SU-DHL-6 (cell line): ENCODE measurements at regions not wholly inside any gene's neighbourhood (a gene's known extent, or its start where the extent isn't known, plus 50 kb on each side); places are given as distances from the start of the nearest gene placed in this dataset.

Experiments used
- H2AFZ ChIP-seq: fragments of 200-600 bp; sonication (generic); 2 replicates; pipeline ENCODE4 v1.6.1; 2014; ENCODE audit warnings: low read depth, mild to moderate bottlenecking, moderate library complexity, mixed read lengths, antibody characterized with exemption, low read length; ENCODE audit not compliant: severe bottlenecking
- H3F3A ChIP-seq: fragments of 200-600 bp; shearing (Covaris generic); 2 replicates; pipeline ENCODE4 v1.6.0; 2016; ENCODE audit warnings: antibody characterized with exemption, mild to moderate bottlenecking; ENCODE audit not compliant: insufficient read depth
- H3K27ac ChIP-seq: fragments of 200-600 bp; sonication (generic); 2 replicates; pipeline ENCODE4 v1.5.1; 2016; ENCODE audit warnings: low read depth, mild to moderate bottlenecking, low read length, moderate library complexity, mixed read lengths
- H3K27me3 ChIP-seq: fragments of 200-600 bp; sonication (generic), shearing (Covaris generic); 2 replicates; pipeline ENCODE4 v1.6.0; 2014; ENCODE audit warnings: mild to moderate bottlenecking, low read length
- H3K36me3 ChIP-seq: fragments of 200-600 bp; sonication (generic); 2 replicates; pipeline ENCODE4 v1.6.1; 2014; ENCODE audit warnings: mild to moderate bottlenecking, low read length, mixed read lengths
- H3K4me2 ChIP-seq: fragments of 300-600, 200-600 bp; shearing (Covaris generic), sonication (generic); 2 replicates; pipeline ENCODE4 v1.6.0; 2014; ENCODE audit warnings: low read length, low read depth, mild to moderate bottlenecking; ENCODE audit not compliant: poor library complexity, severe bottlenecking
- H3K4me3 ChIP-seq: fragments of 200-600 bp; sonication (generic); 2 replicates; pipeline ENCODE4 v1.5.1; 2014; ENCODE audit warnings: antibody characterized with exemption, low read length, mild to moderate bottlenecking, mixed read lengths; ENCODE audit not compliant: insufficient read depth, poor library complexity, severe bottlenecking
- H3K79me2 ChIP-seq: fragments of 200-600 bp; sonication (generic); 2 replicates; pipeline ENCODE4 v1.6.1; 2014; ENCODE audit warnings: mild to moderate bottlenecking, low read length, moderate library complexity; ENCODE audit not compliant: insufficient read depth
- H3K9ac ChIP-seq: fragments of 200-600 bp; sonication (generic); 2 replicates; pipeline ENCODE4 v1.7.0; 2014; ENCODE audit warnings: mild to moderate bottlenecking, low read length
- H3K9me2 ChIP-seq: fragments of 200-600 bp; sonication (generic); replicated peaks from 2 replicates; pipeline ENCODE4 v1.6.1; 2014; ENCODE audit warnings: low read length; ENCODE audit not compliant: insufficient read depth
- H3K9me3 ChIP-seq: fragments of 200-600 bp; sonication (generic); 2 replicates; pipeline ENCODE4 v1.6.1; 2014; ENCODE audit warnings: low read length, mixed read lengths; ENCODE audit not compliant: insufficient read depth
- H4K20me1 ChIP-seq: fragments of 200-600 bp; sonication (generic); 2 replicates; pipeline ENCODE4 v1.6.1; 2014; ENCODE audit warnings: low read depth, mild to moderate bottlenecking, antibody characterized with exemption, low read length, moderate library complexity, mixed read lengths
- CTCF ChIP-seq: fragments of 200-600 bp; sonication (generic); IDR thresholded peaks from one replicate; pipeline ENCODE4 v1.5.1; 2017; ENCODE audit warnings: antibody characterized with exemption, mild to moderate bottlenecking, low read length, moderate library complexity; ENCODE audit not compliant: insufficient read depth, poor library complexity, severe bottlenecking
- EZH2phosphoT487 ChIP-seq: fragments of 200-600 bp; sonication (generic), shearing (Covaris generic); conservative IDR thresholded peaks from 2 replicates; pipeline ENCODE4 v1.6.1; 2018; ENCODE audit warnings: mild to moderate bottlenecking, antibody characterized with exemption, low read length, moderate library complexity, mixed read lengths

GRCh38 chr4:159552979-159553768 lies 450.3 kb downstream of the RAPGEF2 start:
- no peak overlapping the region for H3K9ac ChIP-seq
- H2AFZ ChIP-seq = no peak overlapping the region

GRCh38 chr4:159555873-159556272 lies 453.0 kb downstream of the RAPGEF2 start:
- no peak overlapping the region for H3K9ac ChIP-seq
- no peaks in the 10 kb centered on the region for H3K9me3 ChIP-seq
- H3K9me2 ChIP-seq = no peaks in the 10 kb centered on the region
- no peaks in the 10 kb centered on the region for H3K36me3 ChIP-seq
- no peaks in the 10 kb centered on the region for H3K27me3 ChIP-seq
- TF ChIP-seq EZH2phosphoT487 (no peak), CTCF (no peak)
- H2AFZ ChIP-seq = no peak overlapping the region
- no peak overlapping the region for H3K4me3 ChIP-seq
- no peaks in the 10 kb centered on the region for H4K20me1 ChIP-seq
- no peak overlapping the region for H3K27ac ChIP-seq
- no peaks in the 10 kb centered on the region for H3F3A ChIP-seq
- H3K4me2 ChIP-seq = no peak overlapping the region
- no peaks in the 10 kb centered on the region for H3K79me2 ChIP-seq

More at GRCh38 chr4:159552979-159553768, 450.3 kb downstream of the RAPGEF2 start:
- no peaks in the 10 kb centered on the region for H3K36me3 ChIP-seq
- H3K9me3 ChIP-seq = no peaks in the 10 kb centered on the region
- no peaks in the 10 kb centered on the region for H3K27me3 ChIP-seq
- no peaks in the 10 kb centered on the region for H3F3A ChIP-seq
- TF ChIP-seq EZH2phosphoT487 = no peak
- no peak for TF ChIP-seq CTCF
- H3K4me3 ChIP-seq = no peak overlapping the region
- H3K27ac ChIP-seq = no peak overlapping the region
- H3K79me2 ChIP-seq = no peaks in the 10 kb centered on the region
- H3K4me2 ChIP-seq = no peak overlapping the region
- H4K20me1 ChIP-seq = no peaks in the 10 kb centered on the region
- H3K9me2 ChIP-seq = no peaks in the 10 kb centered on the region

GRCh38 chr4:159562366-159562765 lies 459.5 kb downstream of the RAPGEF2 start:
- Histone ChIP-seq H4K20me1 (no peaks in the 10 kb centered on the region), H3K27me3 (no peaks in the 10 kb centered on the region), H3K9me2 (no peaks in the 10 kb centered on the region), H3K27ac (no peak overlapping the region), H3F3A (no peaks in the 10 kb centered on the region), H3K4me2 (no peak overlapping the region), H3K9ac (no peak overlapping the region), H3K79me2 (no peaks in the 10 kb centered on the region), H2AFZ (no peak overlapping the region), H3K4me3 (no peak overlapping the region), H3K36me3 (no peaks in the 10 kb centered on the region), H3K9me3 (no peaks in the 10 kb centered on the region)
- no peak for TF ChIP-seq EZH2phosphoT487
- no peak for TF ChIP-seq CTCF
